Fibroblast of skin of left biceps (primary cell): ENCODE measurements at regions not wholly inside any gene's neighbourhood (a gene's known extent, or its start where the extent isn't known, plus 50 kb on each side); places are given as distances from the start of the nearest gene placed in this dataset.

Source experiments
- DNase-seq, 2 experiments: peaks; one replicate each; pipeline ENCODE4 v3.0.0-alpha.2; 2013; ENCODE audit warnings: low read depth in 2 of 2

- peak; percentile 24 to 25 for DNase-seq
These were observed 61.4 kb upstream of the GPR158 start for GRCh38 chr10:25113191-25114035.

- DNase-seq: no peak
These were observed 60.8 kb upstream of the GPR158 start for GRCh38 chr10:25114036-25114411.

GRCh38 chr10:25117757-25118156 is 57.0 kb upstream of the GPR158 start:
- no peak for DNase-seq

GRCh38 chr10:25120188-25120587 is 54.6 kb upstream of the GPR158 start:
- DNase-seq: no peak
